ENCODE measurements at regions not wholly inside any gene's neighbourhood (a gene's known extent, or its start where the extent isn't known, plus 50 kb on each side); places are given as distances from the start of the nearest gene placed in this dataset.

DNA sequence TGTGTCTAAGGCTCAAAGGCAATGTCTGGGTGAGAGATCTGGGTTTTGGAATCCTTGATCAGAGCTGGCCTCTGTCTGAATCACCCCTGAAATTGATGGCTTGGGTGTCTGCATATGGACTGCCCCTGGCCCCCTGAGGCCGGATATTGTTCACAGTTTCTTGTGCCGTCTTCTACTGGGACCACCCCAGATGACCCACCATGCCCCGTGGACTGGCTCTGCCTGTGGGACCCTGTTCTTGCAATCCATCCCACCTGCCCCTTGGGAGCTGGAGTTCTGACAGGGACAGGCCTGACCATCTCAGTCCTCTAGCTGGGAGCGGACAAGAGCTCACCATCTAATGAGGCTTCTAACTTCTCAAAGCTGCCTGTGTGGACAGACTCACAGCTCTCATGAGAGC lies 119.9 kb downstream of the FAM43A start:
- no peak for DNase-seq (ENCODE audit: low spot score)

DNA sequence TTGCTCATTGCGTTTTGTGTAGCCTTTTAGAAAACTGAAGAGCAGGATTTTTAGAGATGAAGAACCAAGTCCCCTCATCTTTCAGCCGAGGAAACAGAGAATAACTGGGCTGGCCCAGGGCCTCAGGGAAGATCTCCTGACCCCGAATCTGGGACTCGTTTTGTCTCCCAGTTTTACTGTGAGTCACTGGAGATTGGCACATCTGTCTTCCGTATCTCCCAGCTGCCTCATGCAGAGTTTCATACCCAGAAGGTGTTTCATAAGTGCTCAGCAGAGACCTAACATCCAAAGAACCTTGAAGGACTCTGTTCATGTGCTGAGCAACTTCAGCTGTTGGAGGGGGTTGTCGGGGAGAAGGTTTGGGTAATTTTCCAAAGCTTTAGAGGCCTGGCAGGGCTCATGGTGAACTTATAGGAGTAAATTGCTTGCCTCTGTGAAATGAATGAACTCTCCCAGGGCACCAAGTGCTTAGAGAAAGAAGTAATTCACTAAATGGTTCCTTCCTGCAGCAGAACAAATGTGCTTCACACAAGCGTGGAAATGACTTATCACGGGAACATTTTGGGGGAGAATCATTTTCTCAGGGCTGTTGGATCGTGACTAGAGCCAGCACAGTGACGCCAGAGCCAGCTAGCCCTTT lies 121.4 kb downstream of the FAM43A start:
- no peak for DNase-seq (ENCODE audit: low spot score)

DNA sequence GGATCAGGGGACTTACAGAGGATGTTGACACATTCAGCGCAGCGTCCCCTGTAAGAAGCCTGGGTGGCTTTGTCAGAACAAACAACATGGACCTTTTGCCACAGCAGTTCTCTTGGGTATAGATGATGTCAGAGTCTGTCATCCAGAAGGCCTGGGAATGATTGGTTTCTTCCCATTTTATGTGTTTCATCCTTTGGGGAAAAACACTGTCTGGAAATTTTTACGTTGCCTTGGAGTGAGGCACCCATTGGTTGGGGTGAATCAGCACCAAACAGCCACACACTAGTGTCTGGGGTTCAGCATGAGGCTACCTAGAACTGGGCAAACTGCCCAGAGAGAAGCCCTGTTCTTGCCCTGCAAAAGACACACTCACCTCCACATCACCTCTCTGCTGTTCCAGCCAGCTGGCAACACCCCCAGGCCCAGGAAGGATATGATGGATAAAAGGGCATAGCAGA lies 123.0 kb downstream of the FAM43A start:
- no peak for DNase-seq (ENCODE audit: low spot score)

DNA sequence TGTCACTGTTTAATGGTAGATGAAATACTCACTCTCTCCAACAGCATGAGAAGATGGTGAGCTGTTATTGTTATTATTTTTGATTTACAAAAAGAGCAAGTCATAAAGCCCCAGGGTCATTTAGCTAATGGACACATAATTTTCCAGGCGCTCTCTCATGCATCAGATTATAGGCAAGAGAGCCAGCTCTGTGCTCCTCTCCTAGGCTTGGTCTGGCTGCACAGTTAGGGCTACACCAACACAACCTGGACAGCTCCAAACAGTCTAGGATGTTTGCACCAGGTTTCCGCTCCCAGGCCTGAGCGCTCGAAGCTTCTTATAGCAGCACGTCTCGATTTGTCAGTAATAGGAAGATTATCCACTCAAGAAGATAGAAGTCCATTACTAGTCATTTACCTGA lies 123.7 kb downstream of the FAM43A start:
- DNase-seq (ENCODE audit: low spot score) = no peak

DNA sequence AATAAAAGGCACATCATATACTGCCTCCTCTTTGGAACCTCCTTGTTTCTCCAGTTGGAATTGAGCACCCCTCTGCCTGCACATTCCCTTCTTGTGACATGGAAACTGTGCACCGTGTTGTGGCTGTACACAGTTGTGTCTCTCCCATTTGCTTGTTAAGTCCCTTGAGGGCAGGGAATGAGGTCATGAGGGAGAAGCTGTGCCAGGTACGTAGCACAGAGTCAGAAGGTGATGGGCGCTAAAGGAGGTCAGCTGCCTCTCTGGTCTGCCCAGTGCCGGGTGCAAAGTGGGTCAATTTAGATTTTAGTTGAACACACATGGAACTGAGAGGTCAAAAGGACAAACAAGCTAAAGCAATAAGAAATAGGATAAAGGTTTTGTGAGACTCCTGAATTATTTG lies 124.4 kb downstream of the FAM43A start:
- no peak for DNase-seq (ENCODE audit: low spot score)

DNA sequence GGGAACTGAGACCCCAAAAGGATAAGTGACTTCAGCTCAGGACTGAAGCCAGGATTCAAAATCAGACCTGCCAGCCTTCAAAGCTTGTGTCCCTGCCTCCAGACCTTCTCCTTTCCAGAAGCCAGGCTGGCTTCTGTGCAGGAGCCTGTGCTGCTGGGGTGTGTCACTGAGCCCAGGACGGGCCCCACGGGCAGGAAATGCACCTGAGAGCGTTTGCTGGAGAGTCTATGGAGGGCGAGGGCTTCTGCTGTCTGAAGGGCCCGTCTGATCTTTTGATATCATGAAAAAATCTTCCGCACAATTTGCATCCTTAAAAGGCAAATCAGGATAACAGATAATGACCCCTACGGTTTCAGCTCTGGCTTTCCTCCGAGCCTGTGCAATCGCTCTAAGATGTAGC lies 125.4 kb downstream of the FAM43A start:
- DNase-seq (ENCODE audit: low spot score) = peak; percentile 28

DNA sequence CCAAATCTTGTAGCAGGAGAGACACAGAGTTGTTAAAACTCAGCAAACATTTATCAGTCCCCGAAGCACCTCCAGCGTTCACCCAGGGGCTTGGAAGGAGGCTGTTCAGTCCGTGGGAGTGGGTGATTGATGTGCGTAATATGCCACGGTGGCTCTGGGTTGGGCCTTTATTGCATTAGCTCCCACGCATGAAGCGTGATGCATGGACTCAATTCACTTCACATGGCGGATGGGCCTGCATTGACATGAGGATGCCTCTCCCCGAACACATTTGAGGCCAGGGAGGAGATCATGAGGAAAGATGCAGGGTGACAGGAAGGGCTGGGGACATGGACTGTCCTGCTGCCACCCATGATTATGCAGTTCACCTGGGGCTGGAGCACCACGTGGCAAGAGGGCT lies 126.5 kb downstream of the FAM43A start:
- DNase-seq (ENCODE audit: low spot score) = no peak

DNA sequence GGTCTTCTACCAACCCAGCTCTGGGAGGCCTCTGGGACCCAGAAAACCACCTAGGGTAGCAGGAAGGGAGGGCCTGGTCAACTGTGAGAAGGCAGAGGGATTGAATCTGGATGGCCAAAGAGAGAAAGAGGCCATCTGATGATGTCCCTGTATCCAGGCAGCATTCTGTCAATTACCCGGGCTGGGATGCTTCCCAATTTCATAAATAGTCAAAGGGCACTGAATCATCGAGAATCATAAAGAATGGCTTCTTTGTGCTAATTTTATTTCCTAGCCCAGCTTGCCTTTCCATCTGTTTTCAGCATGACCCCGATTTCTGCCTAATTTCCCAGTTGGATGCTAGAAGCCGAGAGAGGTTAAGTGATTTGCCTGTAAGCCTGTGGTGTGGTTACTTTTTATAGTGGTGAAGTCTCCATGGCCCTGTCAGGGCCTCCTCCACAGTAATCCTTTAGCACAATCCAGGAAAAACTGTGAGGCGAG lies 129.2 kb downstream of the FAM43A start:
- DNase-seq (ENCODE audit: low spot score) = no peak

DNA sequence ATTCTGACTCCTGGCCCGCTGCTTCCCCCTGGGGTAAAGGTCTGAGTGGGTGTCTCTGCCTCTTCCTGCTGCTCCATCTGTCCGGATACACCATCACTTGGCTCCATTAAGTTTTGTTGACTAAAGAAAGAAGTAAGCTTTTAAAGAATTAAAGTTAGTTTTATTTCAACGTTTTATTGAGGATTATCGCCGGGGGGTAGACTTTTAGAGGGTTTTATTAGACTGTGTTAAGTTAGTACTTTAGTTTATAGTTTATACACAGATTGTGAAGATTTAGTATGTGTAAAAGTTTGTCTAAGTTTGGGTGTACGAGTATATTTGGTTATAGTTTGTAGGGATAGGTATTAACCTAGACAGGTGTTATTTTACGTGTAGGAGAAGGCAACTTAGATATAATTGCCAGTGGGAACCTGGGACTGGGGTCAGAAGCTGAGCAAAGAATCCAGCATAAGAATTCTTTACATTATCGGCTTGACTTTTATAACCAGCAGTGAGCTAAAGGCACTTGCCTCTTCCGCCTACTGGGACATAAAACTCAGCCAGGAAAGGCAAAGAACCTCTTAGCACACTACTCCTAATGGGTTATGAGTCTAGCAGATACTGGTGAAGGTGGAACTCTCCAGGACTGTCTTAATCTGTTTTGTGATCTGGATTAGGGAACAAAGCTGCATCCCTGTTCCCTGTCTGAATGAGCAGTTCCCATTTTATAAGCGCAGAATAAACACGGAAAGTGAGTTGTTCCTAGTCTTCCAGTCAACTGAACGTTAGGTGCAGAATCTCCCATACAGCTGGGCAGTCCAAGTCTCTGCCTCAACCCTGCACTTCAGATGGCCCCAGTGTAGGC lies 131.3 kb downstream of the FAM43A start:
- no peak for DNase-seq (ENCODE audit: low spot score)

DNA sequence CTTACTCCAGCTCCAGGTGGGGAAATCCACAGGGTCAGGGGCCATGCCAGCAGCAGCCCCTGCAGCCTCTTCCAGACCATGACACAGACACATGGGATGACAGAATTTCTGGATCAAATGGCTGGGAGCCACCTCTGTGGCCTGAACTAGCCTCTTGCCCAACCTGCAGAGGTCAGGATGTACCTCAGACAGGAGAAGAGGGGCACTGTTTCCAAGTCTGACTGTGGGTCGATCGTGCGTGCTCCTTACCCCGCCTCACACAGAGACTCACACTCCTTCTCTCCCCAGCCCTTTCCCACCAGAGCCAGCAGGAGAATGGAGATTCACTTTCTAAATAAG lies 131.9 kb downstream of the FAM43A start:
- no peak for DNase-seq (ENCODE audit: low spot score)

DNA sequence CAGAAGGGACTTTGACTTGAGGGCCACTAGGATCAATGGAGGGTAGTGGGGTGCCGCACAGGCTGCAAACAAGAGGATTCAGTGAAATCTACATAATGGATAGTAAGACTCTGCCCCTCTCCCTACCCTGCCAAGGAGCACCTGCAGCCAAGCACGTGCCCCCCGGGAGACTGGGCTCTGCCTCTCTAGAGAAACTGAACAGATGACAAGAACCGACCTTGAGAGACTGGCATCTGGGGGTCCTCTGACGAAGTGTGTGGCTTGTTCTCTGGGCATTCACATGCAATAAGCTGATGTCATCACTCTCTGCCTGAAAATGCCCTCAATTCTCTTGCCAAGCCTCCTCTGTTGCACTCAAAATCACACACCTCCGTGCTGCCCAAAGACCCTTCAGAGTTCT lies 132.3 kb downstream of the FAM43A start:
- DNase-seq (ENCODE audit: low spot score) = no peak

DNA sequence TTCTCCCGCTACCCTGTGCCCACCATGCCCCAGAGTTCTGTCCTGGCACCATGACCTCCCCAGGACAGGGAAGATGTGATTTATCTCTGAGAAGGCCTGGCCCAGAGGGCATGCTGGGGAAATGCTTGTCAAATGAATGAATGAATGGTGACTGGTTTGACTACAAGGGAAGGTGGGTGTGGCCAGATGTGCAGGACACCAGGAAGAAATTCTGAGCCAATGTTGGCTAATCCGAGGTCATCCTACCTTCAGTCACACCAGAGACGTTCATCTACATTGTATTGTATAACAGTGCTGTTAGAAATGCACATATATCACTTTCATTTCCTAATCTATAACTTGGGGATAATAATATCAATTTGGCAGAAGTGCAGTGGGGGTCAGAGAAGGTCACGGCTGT lies 138.4 kb downstream of the FAM43A start:
- DNase-seq (ENCODE audit: low spot score) = no peak

DNA sequence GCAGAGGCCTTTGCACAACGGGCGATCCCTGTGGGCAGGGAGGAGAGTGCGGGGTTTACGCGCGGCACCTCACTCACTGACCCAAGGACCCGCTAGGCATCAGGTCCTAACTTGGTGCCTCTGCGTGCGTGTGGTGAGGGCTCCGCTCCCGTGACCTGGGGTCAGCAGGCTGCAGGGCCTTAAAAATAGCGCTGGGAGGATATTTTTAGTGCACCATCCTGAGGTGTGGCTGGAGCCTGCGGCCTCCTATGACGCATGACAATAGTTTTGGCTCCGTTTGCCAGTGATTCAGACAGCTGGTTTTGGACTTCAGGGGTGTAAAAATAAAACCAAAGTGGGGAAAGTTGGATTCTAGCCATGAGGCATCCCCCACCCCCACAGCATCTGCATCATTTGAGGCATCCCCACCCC lies 139.0 kb downstream of the FAM43A start:
- no peak for DNase-seq (ENCODE audit: low spot score)

DNA sequence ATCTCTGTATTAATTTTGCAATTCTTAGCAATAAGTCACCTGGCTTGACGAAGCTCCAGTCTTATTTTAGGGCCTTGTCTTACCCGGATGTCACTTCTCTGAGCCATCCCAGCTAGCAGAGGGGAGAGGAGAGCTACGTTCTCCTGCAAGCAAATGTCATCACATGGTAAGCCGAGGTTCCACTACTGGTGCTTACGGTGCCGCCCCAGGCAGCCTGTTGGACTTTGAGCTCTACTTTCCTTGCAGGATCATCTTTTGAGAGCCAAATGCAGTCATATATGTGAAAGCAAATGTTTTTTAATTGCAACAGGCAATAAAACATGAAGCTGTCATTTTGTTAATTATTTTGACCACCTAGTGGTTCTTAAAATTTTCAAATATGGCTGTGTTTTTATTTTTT lies 140.9 kb downstream of the FAM43A start:
- DNase-seq (ENCODE audit: low spot score) = no peak

DNA sequence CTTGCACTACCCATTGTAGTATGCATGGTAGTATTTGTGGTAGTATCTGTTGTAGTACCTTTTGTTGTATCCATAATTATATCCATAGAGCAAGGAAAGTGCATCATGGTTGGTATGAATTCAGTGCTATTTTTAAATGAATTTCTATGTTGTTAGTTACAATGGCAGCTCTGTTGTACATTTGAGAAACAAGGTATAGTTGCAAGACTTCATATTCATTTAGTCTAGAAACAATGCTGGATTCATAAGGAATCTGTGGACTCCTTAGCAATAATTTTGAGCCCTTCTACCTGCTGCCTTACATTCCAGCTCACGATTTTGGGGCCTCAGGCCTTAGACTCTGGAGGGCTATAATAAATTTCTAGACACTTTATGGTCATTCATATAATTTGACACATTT lies 141.8 kb downstream of the FAM43A start:
- DNase-seq (ENCODE audit: low spot score) = no peak

DNA sequence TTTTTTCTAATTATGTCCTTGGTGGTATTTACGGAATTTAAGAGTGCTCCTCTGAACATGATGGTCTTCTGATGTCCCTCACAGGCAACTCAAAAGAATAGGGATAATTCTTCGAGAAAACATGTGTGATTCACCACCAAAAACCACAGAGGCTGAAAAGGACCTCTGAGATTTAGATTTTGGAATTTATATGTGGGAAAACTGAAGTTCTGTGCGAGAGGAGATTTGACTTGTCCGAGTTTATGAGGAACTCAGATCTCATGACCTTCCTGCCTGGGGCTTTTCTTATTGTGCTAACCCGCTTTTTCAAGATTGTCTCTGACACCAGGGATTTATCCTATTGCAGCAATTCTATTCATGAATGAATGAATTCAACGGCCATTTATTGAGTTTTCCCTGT lies 142.4 kb downstream of the FAM43A start:
- DNase-seq (ENCODE audit: low spot score) = no peak

DNA sequence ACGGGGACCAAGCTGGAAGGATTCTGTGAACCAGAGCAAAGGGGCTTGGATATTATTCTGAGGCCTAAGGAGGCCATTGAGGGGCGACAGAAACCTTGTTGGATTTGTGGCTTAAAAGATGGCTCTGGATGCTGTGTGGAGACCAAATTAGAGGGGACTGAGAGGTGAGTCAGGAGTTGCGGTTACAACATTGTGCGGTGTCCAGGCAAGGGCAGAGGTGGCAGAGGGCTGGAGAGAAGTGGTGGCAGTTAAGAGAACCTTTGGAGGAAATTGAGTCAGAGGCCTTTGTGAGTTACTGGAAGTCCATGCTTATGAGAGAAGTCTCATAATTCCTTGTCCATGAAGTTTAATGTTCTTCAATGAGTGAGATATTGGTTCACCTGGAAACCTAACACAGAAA lies 143.2 kb downstream of the FAM43A start:
- no peak for DNase-seq (ENCODE audit: low spot score)

DNA sequence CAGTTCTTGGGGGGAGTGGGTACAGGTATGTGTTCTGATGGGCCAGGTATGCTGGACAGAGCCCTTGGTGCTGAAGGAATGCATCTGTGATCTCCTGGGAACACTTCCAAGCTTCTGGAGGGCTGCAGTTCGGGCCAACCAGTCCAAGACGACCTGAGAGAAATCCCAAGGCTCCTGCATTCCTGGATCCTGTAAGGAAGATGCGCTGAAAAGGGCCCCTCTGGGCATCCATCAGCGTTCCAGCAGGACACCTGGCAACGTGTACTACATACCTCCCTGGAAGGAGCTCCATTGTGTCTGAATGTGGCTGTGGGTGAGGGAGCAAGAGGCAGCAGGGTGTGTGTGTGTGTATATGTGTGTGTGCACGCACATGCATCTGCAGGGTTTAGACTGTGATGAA lies 144.7 kb downstream of the FAM43A start:
- no peak for DNase-seq (ENCODE audit: low spot score)

DNA sequence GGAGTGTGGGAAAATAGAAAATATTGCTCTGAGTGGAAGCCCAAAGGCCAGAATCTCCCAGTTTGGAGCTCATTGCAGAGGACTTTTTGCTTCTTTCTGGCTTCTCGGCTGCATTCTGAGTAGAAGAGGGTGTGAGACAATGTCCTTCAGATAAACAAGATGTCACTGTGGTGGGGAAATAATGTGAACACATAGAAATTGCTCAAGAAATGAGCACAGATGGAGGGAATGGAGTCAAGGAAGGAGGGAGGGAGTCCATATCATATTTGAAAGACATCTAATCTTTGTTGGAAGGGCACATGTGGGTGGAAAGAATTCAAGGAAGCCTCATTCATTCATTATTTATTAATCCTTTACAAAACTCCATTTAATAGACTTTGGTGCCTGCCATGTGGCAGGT lies 145.3 kb downstream of the FAM43A start:
- no peak for DNase-seq (ENCODE audit: low spot score)

DNA sequence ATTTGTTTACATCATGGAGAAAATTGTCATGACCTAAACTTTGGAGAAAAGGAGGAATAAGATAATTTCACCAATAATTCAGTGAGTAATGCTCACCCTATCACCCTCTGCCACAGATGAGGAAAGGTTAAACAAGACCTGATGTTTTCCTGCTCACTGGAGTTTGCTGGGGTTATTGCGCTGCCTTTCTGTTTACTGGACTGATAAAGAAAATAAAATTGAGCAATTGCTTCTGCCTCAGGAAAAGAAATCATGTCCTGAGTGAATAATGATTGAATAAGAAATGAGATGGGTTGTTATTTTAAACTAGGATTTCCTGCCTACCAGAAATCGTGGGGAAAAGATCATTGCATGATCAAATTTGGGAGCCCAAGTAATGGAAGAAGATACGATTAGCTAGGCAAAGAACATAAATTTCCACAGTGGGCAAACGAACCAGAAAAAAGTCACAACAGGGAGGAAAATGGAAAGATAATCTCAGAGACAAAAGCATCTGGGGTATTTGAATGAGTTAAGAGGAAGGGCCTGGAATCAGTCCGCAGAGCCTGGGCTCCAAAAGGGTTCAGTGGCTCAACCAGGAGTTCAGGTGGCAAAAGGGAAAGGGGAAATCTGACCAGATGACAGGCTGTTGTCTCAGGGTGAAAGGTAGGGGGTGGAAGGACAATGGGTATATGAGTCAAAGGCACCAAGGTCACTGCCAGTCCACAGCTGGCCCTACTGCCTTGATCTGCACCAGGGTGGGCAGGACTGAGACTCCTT lies 146.8 kb downstream of the FAM43A start:
- no peak for DNase-seq (ENCODE audit: low spot score)

DNA sequence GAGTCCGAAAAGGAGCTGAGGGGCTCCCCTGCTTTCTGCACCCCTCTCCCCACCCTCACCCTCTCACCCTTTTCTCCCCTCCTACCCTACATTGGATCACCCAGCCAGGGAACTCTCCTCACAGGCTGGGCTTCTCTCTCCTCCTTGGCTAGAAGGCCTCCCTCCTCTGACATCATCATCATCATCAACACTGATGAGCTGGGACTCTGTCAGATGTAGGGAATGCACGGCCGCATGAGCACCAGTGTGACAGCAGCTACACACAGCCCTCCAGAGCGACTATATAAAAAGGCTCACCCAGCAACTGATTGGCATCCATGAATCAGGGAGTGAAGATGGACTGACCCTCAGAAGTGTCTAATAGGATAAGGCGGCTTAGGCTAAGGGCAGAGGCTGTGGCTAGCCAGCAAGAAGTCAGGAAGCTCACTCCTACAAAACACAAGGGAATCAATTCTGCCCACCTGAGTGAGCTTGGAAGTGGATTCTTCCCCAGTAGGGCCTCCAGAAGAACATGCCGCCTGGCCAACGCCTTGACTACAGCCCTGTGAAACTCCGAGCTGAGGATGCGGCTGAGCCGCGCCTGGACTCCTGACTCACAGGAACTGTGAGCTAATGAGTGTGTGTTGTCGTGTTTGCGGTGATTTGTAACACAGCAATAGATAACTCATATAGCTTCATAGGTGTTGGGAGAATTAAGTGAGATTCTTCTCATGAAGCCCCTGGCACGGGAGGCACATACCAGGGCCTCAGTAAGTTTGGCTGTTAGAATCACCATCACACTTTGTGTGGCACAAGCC lies 147.6 kb downstream of the FAM43A start:
- DNase-seq (ENCODE audit: low spot score) = no peak

DNA sequence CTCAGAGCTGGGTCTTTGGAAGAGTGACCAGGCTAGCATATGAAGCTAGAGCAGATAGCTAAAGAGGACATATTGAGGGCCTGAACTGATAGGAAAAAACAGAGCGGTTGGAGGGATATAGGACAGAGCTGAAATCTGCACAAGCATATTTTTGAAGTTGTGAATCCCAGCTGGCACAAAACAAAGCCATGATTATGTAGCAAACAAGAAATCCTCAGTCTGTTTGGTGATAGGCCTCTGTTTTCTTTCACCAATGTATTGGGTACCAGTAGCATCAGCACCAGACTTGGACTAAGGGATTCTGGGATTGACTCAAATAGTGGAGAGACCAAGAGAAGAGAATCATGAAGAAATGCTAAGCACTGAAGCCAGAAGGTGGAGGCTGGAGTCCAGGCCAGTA lies 151.0 kb downstream of the FAM43A start:
- no peak for DNase-seq (ENCODE audit: low spot score)
